ENCODE measurements at regions not wholly inside any gene's neighbourhood (a gene's known extent, or its start where the extent isn't known, plus 50 kb on each side); places are given as distances from the start of the nearest gene placed in this dataset.

GRCh38 chr2:129681788-129682187, 297.7 kb upstream of the RAB6C start:
- H3K27me3 ChIP-seq (ENCODE audit: insufficient read depth, low read length): no peaks in the 10 kb centered on the region
- no peak overlapping the region for H2AFZ ChIP-seq (ENCODE audit: low read depth, low read length)
- H3K36me3 ChIP-seq (ENCODE audit: insufficient read depth, low read length): no peaks in the 10 kb centered on the region

GRCh38 chr2:129689653-129690448, 289.6 kb upstream of the RAB6C start:
- Histone ChIP-seq H3K4me1 (ENCODE audit: insufficient read depth, low read length) (peaks cover 8% of the 10 kb centered on the region), H3K4me3 (ENCODE audit: low read length) (no peak overlapping the region), H3K36me3 (ENCODE audit: insufficient read depth, low read length) (no peaks in the 10 kb centered on the region), H2AFZ (ENCODE audit: low read depth, low read length) (no peak overlapping the region), H3K27me3 (ENCODE audit: insufficient read depth, low read length) (no peaks in the 10 kb centered on the region), H3K9me3 (ENCODE audit: low read length) (no peaks in the 10 kb centered on the region)

More at GRCh38 chr2:129681788-129682187, 297.7 kb upstream of the RAB6C start:
- H3K4me3 ChIP-seq (ENCODE audit: low read length): no peak overlapping the region
- H3K9me3 ChIP-seq (ENCODE audit: low read length): no peaks in the 10 kb centered on the region
- H3K4me1 ChIP-seq (ENCODE audit: insufficient read depth, low read length): no peaks in the 10 kb centered on the region

GRCh38 chr2:129695496-129695895, 284.0 kb upstream of the RAB6C start:
- no peaks in the 10 kb centered on the region for H3K4me1 ChIP-seq (ENCODE audit: insufficient read depth, low read length)
- H3K9me3 ChIP-seq (ENCODE audit: low read length): no peaks in the 10 kb centered on the region
- no peaks in the 10 kb centered on the region for H3K27me3 ChIP-seq (ENCODE audit: insufficient read depth, low read length)
- H3K4me3 ChIP-seq (ENCODE audit: low read length): no peak overlapping the region
- no peak overlapping the region for H2AFZ ChIP-seq (ENCODE audit: low read depth, low read length)
- no peaks in the 10 kb centered on the region for H3K36me3 ChIP-seq (ENCODE audit: insufficient read depth, low read length)

- H3K36me3 ChIP-seq (ENCODE audit: insufficient read depth, low read length): no peaks in the 10 kb centered on the region
- no peaks in the 10 kb centered on the region for H3K9me3 ChIP-seq (ENCODE audit: low read length)
- no peak overlapping the region for H3K4me3 ChIP-seq (ENCODE audit: low read length)
- H3K4me1 ChIP-seq (ENCODE audit: insufficient read depth, low read length): no peaks in the 10 kb centered on the region
- H2AFZ ChIP-seq (ENCODE audit: low read depth, low read length): no peak overlapping the region
- no peaks in the 10 kb centered on the region for H3K27me3 ChIP-seq (ENCODE audit: insufficient read depth, low read length)
Observed at GRCh38 chr2:129698593-129698992, 280.9 kb upstream of the RAB6C start.

- Histone ChIP-seq H3K4me3 (ENCODE audit: low read length) (no peak overlapping the region), H3K27me3 (ENCODE audit: insufficient read depth, low read length) (peaks cover 2% of the 10 kb centered on the region), H3K36me3 (ENCODE audit: insufficient read depth, low read length) (no peaks in the 10 kb centered on the region)
Observed at GRCh38 chr2:129699781-129700573, 279.5 kb upstream of the RAB6C start.

GRCh38 chr2:129702416-129703176, 276.9 kb upstream of the RAB6C start:
- Histone ChIP-seq H3K4me1 (ENCODE audit: insufficient read depth, low read length) (no peaks in the 10 kb centered on the region), H3K36me3 (ENCODE audit: insufficient read depth, low read length) (no peaks in the 10 kb centered on the region), H3K27me3 (ENCODE audit: insufficient read depth, low read length) (peaks cover 2% of the 10 kb centered on the region), H3K9me3 (ENCODE audit: low read length) (peaks cover 2% of the 10 kb centered on the region), H3K4me3 (ENCODE audit: low read length) (no peak overlapping the region), H2AFZ (ENCODE audit: low read depth, low read length) (no peak overlapping the region)

More at GRCh38 chr2:129699781-129700573, 279.5 kb upstream of the RAB6C start:
- Histone ChIP-seq H2AFZ (ENCODE audit: low read depth, low read length) (no peak overlapping the region), H3K9me3 (ENCODE audit: low read length) (peaks cover 2% of the 10 kb centered on the region), H3K4me1 (ENCODE audit: insufficient read depth, low read length) (no peaks in the 10 kb centered on the region)

- Histone ChIP-seq H3K9me3 (ENCODE audit: low read length) (peaks cover 2% of the 10 kb centered on the region), H3K4me3 (ENCODE audit: low read length) (no peak overlapping the region), H3K27me3 (ENCODE audit: insufficient read depth, low read length) (peaks cover 2% of the 10 kb centered on the region), H3K36me3 (ENCODE audit: insufficient read depth, low read length) (no peaks in the 10 kb centered on the region), H3K4me1 (ENCODE audit: insufficient read depth, low read length) (no peaks in the 10 kb centered on the region), H2AFZ (ENCODE audit: low read depth, low read length) (no peak overlapping the region)
Observed at GRCh38 chr2:129705085-129705484, 274.4 kb upstream of the RAB6C start.

GRCh38 chr2:129707800-129708199, 271.7 kb upstream of the RAB6C start:
- Histone ChIP-seq H3K9me3 (ENCODE audit: low read length) (peaks cover 2% of the 10 kb centered on the region), H3K4me1 (ENCODE audit: insufficient read depth, low read length) (peaks cover 11% of the 10 kb centered on the region), H3K36me3 (ENCODE audit: insufficient read depth, low read length) (no peaks in the 10 kb centered on the region), H3K4me3 (ENCODE audit: low read length) (no peak overlapping the region), H2AFZ (ENCODE audit: low read depth, low read length) (no peak overlapping the region), H3K27me3 (ENCODE audit: insufficient read depth, low read length) (peaks cover 2% of the 10 kb centered on the region)

- no peak overlapping the region for H2AFZ ChIP-seq (ENCODE audit: low read depth, low read length)
- peaks cover 2% of the 10 kb centered on the region for H3K9me3 ChIP-seq (ENCODE audit: low read length)
- peaks cover 14% of the 10 kb centered on the region for H3K4me1 ChIP-seq (ENCODE audit: insufficient read depth, low read length)
- H3K4me3 ChIP-seq (ENCODE audit: low read length): no peak overlapping the region
- peaks cover 2% of the 10 kb centered on the region for H3K27me3 ChIP-seq (ENCODE audit: insufficient read depth, low read length)
- no peaks in the 10 kb centered on the region for H3K36me3 ChIP-seq (ENCODE audit: insufficient read depth, low read length)
Observed at GRCh38 chr2:129708221-129708967, 271.1 kb upstream of the RAB6C start.

- Histone ChIP-seq H3K4me1 (ENCODE audit: insufficient read depth, low read length) (peaks cover 14% of the 10 kb centered on the region), H3K36me3 (ENCODE audit: insufficient read depth, low read length) (no peaks in the 10 kb centered on the region), H3K9me3 (ENCODE audit: low read length) (no peaks in the 10 kb centered on the region), H3K27me3 (ENCODE audit: insufficient read depth, low read length) (peaks cover under 1% of the 10 kb centered on the region), H3K4me3 (ENCODE audit: low read length) (no peak overlapping the region), H2AFZ (ENCODE audit: low read depth, low read length) (no peak overlapping the region)
Observed at GRCh38 chr2:129709001-129709955, 270.2 kb upstream of the RAB6C start.

- Histone ChIP-seq H2AFZ (ENCODE audit: low read depth, low read length) (no peak overlapping the region), H3K27me3 (ENCODE audit: insufficient read depth, low read length) (no peaks in the 10 kb centered on the region), H3K4me1 (ENCODE audit: insufficient read depth, low read length) (peaks cover 14% of the 10 kb centered on the region), H3K36me3 (ENCODE audit: insufficient read depth, low read length) (no peaks in the 10 kb centered on the region), H3K9me3 (ENCODE audit: low read length) (no peaks in the 10 kb centered on the region), H3K4me3 (ENCODE audit: low read length) (no peak overlapping the region)
Observed at GRCh38 chr2:129709956-129710598, 269.4 kb upstream of the RAB6C start.
